HUES64 (cell line): ENCODE measurements at regions not wholly inside any gene's neighbourhood (a gene's known extent, or its start where the extent isn't known, plus 50 kb on each side); places are given as distances from the start of the nearest gene placed in this dataset.
"Not testable (repeated sequence)": the region's sequence is repeated elsewhere in the genome, so short reads cannot be mapped to it uniquely, and the experiment has no call there.

ENCODE experiments used
- H3K27ac ChIP-seq: 2 replicates; pipeline ENCODE4 v1.7.0; 2013; ENCODE audit warnings: low read depth, low read length, inconsistent platforms
- H3K27me3 ChIP-seq: 2 replicates; pipeline ENCODE4 v1.6.1; 2013; ENCODE audit warnings: mild to moderate bottlenecking, low read length; ENCODE audit not compliant: insufficient read depth
- H3K36me3 ChIP-seq: 2 replicates; pipeline ENCODE4 v1.6.1; 2013; ENCODE audit warnings: mild to moderate bottlenecking, low read length; ENCODE audit not compliant: insufficient read depth
- H3K4me1 ChIP-seq: 2 replicates; pipeline ENCODE4 v1.6.1; 2013; ENCODE audit warnings: mild to moderate bottlenecking, low read length, moderate library complexity; ENCODE audit not compliant: insufficient read depth
- H3K4me3 ChIP-seq: 2 replicates; pipeline ENCODE4 v1.5.1; 2013; ENCODE audit warnings: mild to moderate bottlenecking, low read length, moderate library complexity
- H3K9ac ChIP-seq: 2 replicates; pipeline ENCODE4 v1.6.1; 2013; ENCODE audit warnings: mild to moderate bottlenecking, low read depth, low read length
- H3K9me3 ChIP-seq: 2 replicates; pipeline ENCODE4 v1.6.1; 2013; ENCODE audit warnings: low read depth, low read length; ENCODE audit not compliant: insufficient read depth
- WGBS: fragments of 150-250, 120-280 bp; methylation state at CpG from one replicate; pipeline ENCODE4 v1.1.7; 2013; ENCODE audit warnings: missing lambda C conversion rate; 5-methylcytosine and 5-hydroxymethylcytosine counted together

GRCh38 chr1:146710838-146711521 is 227.1 kb upstream of the NBPF12 start:
- not testable (repeated sequence) for H3K9ac ChIP-seq, H3K27ac ChIP-seq, H3K4me3 ChIP-seq, H3K4me1 ChIP-seq, H3K27me3 ChIP-seq, H3K9me3 ChIP-seq, H3K36me3 ChIP-seq
- WGBS, result 69% methylated on average over 2 of the region's 5 CpGs

- not testable (repeated sequence) for H3K9ac ChIP-seq, H3K27ac ChIP-seq, H3K36me3 ChIP-seq, H3K4me3 ChIP-seq, H3K27me3 ChIP-seq, H3K9me3 ChIP-seq, H3K4me1 ChIP-seq
- WGBS, result no CpG with 5 or more reads among the region's 1 CpG
Observed at GRCh38 chr1:146709302-146709701, 228.8 kb upstream of the NBPF12 start.

GRCh38 chr1:146704162-146704724 is 233.9 kb upstream of the NBPF12 start:
- H3K27ac ChIP-seq, H3K9me3 ChIP-seq, H3K9ac ChIP-seq, H3K36me3 ChIP-seq, H3K4me1 ChIP-seq, H3K27me3 ChIP-seq, H3K4me3 ChIP-seq: not testable (repeated sequence)
- WGBS, result no CpG with 5 or more reads among the region's 2 CpGs

- H3K9ac ChIP-seq, H3K4me3 ChIP-seq, H3K9me3 ChIP-seq, H3K27me3 ChIP-seq, H3K4me1 ChIP-seq, H3K36me3 ChIP-seq: not testable (repeated sequence)
- H3K27ac ChIP-seq, result peak overlapping the region; percentile 64; the same call in 1 of the 2 replicates
- WGBS, result no CpG with 5 or more reads among the region's 1 CpG
Observed at GRCh38 chr1:146701320-146701719, 236.8 kb upstream of the NBPF12 start.

- WGBS, result no CpG with 5 or more reads among the region's 10 CpGs
- not testable (repeated sequence) for H3K9me3 ChIP-seq, H3K27me3 ChIP-seq, H3K4me3 ChIP-seq, H3K36me3 ChIP-seq, H3K27ac ChIP-seq, H3K4me1 ChIP-seq, H3K9ac ChIP-seq
Observed at GRCh38 chr1:146695388-146695787, 242.7 kb upstream of the NBPF12 start.

- H3K27me3 ChIP-seq, H3K36me3 ChIP-seq, H3K4me3 ChIP-seq, H3K4me1 ChIP-seq, H3K9ac ChIP-seq, H3K9me3 ChIP-seq, H3K27ac ChIP-seq: not testable (repeated sequence)
- no CpG with 5 or more reads among the region's 3 CpGs for WGBS
Observed at GRCh38 chr1:146691798-146692197, 246.3 kb upstream of the NBPF12 start.

GRCh38 chr1:146688893-146689292 is 249.2 kb upstream of the NBPF12 start:
- H3K9ac ChIP-seq, H3K27ac ChIP-seq, H3K4me1 ChIP-seq, H3K36me3 ChIP-seq, H3K4me3 ChIP-seq, H3K9me3 ChIP-seq, H3K27me3 ChIP-seq: not testable (repeated sequence)
- 100% methylated on average over 1 of the region's 3 CpGs for WGBS

- not testable (repeated sequence) for H3K9me3 ChIP-seq, H3K4me1 ChIP-seq, H3K27ac ChIP-seq, H3K36me3 ChIP-seq, H3K9ac ChIP-seq, H3K4me3 ChIP-seq, H3K27me3 ChIP-seq
- WGBS, result 79% methylated on average over 4 of the region's 4 CpGs
Observed at GRCh38 chr1:146686777-146687366, 251.3 kb upstream of the NBPF12 start.

GRCh38 chr1:146683126-146683429 is 255.0 kb upstream of the NBPF12 start:
- not testable (repeated sequence) for H3K4me3 ChIP-seq, H3K9ac ChIP-seq, H3K4me1 ChIP-seq, H3K9me3 ChIP-seq, H3K36me3 ChIP-seq, H3K27me3 ChIP-seq
- peak overlapping the region; percentile 65; the same call in 1 of the 2 replicates for H3K27ac ChIP-seq
- no CpG with 5 or more reads among the region's 5 CpGs for WGBS

GRCh38 chr1:146682227-146683125 is 255.6 kb upstream of the NBPF12 start:
- not testable (repeated sequence) for H3K4me3 ChIP-seq, H3K9ac ChIP-seq, H3K27me3 ChIP-seq, H3K9me3 ChIP-seq, H3K4me1 ChIP-seq, H3K36me3 ChIP-seq
- 0% methylated on average over 1 of the region's 11 CpGs for WGBS
- H3K27ac ChIP-seq, result peak overlapping the region; percentile 77; the same call in 1 of the 2 replicates

- not testable (repeated sequence) for H3K4me1 ChIP-seq, H3K4me3 ChIP-seq, H3K9ac ChIP-seq, H3K27me3 ChIP-seq, H3K9me3 ChIP-seq, H3K27ac ChIP-seq, H3K36me3 ChIP-seq
- WGBS, result 85% methylated on average over 3 of the region's 7 CpGs
Observed at GRCh38 chr1:146673729-146674299, 264.3 kb upstream of the NBPF12 start.
